Liver (tissue), 8 donors: ENCODE measurements at regions not wholly inside any gene's neighbourhood (a gene's known extent, or its start where the extent isn't known, plus 50 kb on each side); places are given as distances from the start of the nearest gene placed in this dataset.

ENCODE experiments used
- DNase-seq: peaks from one replicate; pipeline ENCODE4 v3.0.0-alpha.2; 2017; ENCODE audit warnings: low spot score
- H3K27ac ChIP-seq, 2 donors: one replicate each; pipeline ENCODE4 v1.7.0; 2013; ENCODE audit warnings: inconsistent platforms in 2 of 2, low read length in 2 of 2, control low read depth in 1 of 2, low read depth in 1 of 2, mild to moderate bottlenecking in 1 of 2
- H3K27me3 ChIP-seq, 4 donors: one replicate each; pipeline versions ENCODE4 v1.6.1 to v1.7.0; 2013; ENCODE audit warnings: low read length in 3 of 4, inconsistent platforms in 1 of 4, mild to moderate bottlenecking in 1 of 4, moderate library complexity in 1 of 4; ENCODE audit not compliant: control insufficient read depth in 4 of 4, insufficient read depth in 4 of 4
- H3K36me3 ChIP-seq, 4 donors: one replicate each; pipeline versions ENCODE4 v1.6.1 to v1.7.0; 2013; ENCODE audit warnings: low read length in 3 of 4, mild to moderate bottlenecking in 3 of 4, low read depth in 1 of 4, moderate library complexity in 1 of 4; ENCODE audit not compliant: control insufficient read depth in 4 of 4, insufficient read depth in 3 of 4
- H3K4me1 ChIP-seq, 4 donors: one replicate each; pipeline versions ENCODE4 v1.6.1 to v1.7.0; 2013; ENCODE audit warnings: low read length in 3 of 4, mild to moderate bottlenecking in 3 of 4, moderate library complexity in 1 of 4; ENCODE audit not compliant: control insufficient read depth in 4 of 4, insufficient read depth in 4 of 4
- H3K4me3 ChIP-seq, 3 donors: one replicate each; pipeline versions ENCODE4 v1.6.1 to v1.7.0; 2013; ENCODE audit warnings: low read length in 3 of 3, control low read depth in 1 of 3, low read depth in 1 of 3, mild to moderate bottlenecking in 1 of 3
- H3K9ac ChIP-seq, 2 donors: one replicate each; pipeline ENCODE4 v1.7.0; 2013; ENCODE audit warnings: low read length in 2 of 2, mild to moderate bottlenecking in 2 of 2, moderate library complexity in 2 of 2, control low read depth in 1 of 2, low read depth in 1 of 2
- H3K9me3 ChIP-seq, 4 donors: one replicate each; pipeline versions ENCODE4 v1.6.1 to v1.7.0; 2013; ENCODE audit warnings: low read length in 3 of 4; ENCODE audit not compliant: control insufficient read depth in 4 of 4
- EGR1 ChIP-seq, 2 donors: IDR thresholded peaks; 2 replicates each; pipeline ENCODE4 v1.6.1; 2016 to 2018; ENCODE audit warnings: antibody characterized with exemption in 2 of 2, low read depth in 2 of 2
- FOXA1 ChIP-seq: IDR thresholded peaks from 2 replicates; pipeline ENCODE4 v1.6.1; 2016; ENCODE audit warnings: antibody characterized with exemption
- FOXA2 ChIP-seq: IDR thresholded peaks from 2 replicates; pipeline ENCODE4 v1.6.1; 2016; ENCODE audit warnings: antibody characterized with exemption
- HNF4A ChIP-seq, 2 donors: conservative IDR thresholded peaks; 2 replicates each; pipeline ENCODE4 v1.6.1; 2016; ENCODE audit warnings: antibody characterized with exemption in 2 of 2, mild to moderate bottlenecking in 2 of 2
- HNF4G ChIP-seq: IDR thresholded peaks from 2 replicates; pipeline ENCODE4 v1.6.1; 2016; ENCODE audit warnings: antibody characterized with exemption
- NR2F2 ChIP-seq: IDR thresholded peaks from 2 replicates; pipeline ENCODE4 v1.6.1; 2016; ENCODE audit warnings: antibody characterized with exemption
- RAD21 ChIP-seq, 2 donors: IDR thresholded peaks; 2 replicates each; pipeline ENCODE4 v1.6.1; 2016; ENCODE audit warnings: antibody characterized with exemption in 2 of 2, mild to moderate bottlenecking in 2 of 2
- RXRA ChIP-seq, 2 donors: IDR thresholded peaks; 2 replicates each; pipeline ENCODE4 v1.6.1; 2017 to 2018; ENCODE audit warnings: antibody characterized with exemption in 2 of 2, mild to moderate bottlenecking in 1 of 2
- SP1 ChIP-seq: IDR thresholded peaks from 2 replicates; pipeline ENCODE4 v1.6.1; 2018; ENCODE audit warnings: antibody characterized with exemption, mild to moderate bottlenecking
- TAF1 ChIP-seq: conservative IDR thresholded peaks from 2 replicates; pipeline ENCODE4 v1.6.1; 2016; ENCODE audit warnings: antibody characterized with exemption, mild to moderate bottlenecking
- YY1 ChIP-seq: IDR thresholded peaks from 2 replicates; pipeline ENCODE4 v1.6.1; 2016; ENCODE audit warnings: antibody characterized with exemption, mild to moderate bottlenecking
- WGBS: extraction: QIAGEN DNeasy Blood & Tissue Kit; methylation state at CpG from one replicate; pipeline ENCODE4 v1.1.7; 2013; 5-methylcytosine and 5-hydroxymethylcytosine counted together
- TF ChIP-seq, protein P1 (sequence below): IDR thresholded peaks from 2 replicates; pipeline ENCODE4 v1.6.1; 2016; ENCODE audit warnings: antibody characterized with exemption
- TF ChIP-seq, protein P2 (sequence below): IDR thresholded peaks from 2 replicates; pipeline ENCODE4 v1.6.1; 2016; ENCODE audit warnings: antibody characterized with exemption
- TF ChIP-seq, protein P3 (sequence below): IDR thresholded peaks from 2 replicates; pipeline ENCODE4 v1.6.1; 2016; ENCODE audit warnings: antibody characterized with exemption, mild to moderate bottlenecking
- TF ChIP-seq, protein P4 (sequence below): IDR thresholded peaks from 2 replicates; pipeline ENCODE4 v1.6.1; 2016; ENCODE audit warnings: antibody characterized with exemption
- TF ChIP-seq, protein P5 (sequence below): fragments of 150-350 bp; IDR thresholded peaks from 2 replicates; pipeline ENCODE4 v1.5.1; 2017; ENCODE audit warnings: improper control_type of control experiment, low read depth, low read length; ENCODE audit not compliant: missing input control
- donor health status: healthy.
- donor health status: healthy.
- donor health status: healthy.
- donor health status: healthy.
- donor health status: healthy.

DNA sequence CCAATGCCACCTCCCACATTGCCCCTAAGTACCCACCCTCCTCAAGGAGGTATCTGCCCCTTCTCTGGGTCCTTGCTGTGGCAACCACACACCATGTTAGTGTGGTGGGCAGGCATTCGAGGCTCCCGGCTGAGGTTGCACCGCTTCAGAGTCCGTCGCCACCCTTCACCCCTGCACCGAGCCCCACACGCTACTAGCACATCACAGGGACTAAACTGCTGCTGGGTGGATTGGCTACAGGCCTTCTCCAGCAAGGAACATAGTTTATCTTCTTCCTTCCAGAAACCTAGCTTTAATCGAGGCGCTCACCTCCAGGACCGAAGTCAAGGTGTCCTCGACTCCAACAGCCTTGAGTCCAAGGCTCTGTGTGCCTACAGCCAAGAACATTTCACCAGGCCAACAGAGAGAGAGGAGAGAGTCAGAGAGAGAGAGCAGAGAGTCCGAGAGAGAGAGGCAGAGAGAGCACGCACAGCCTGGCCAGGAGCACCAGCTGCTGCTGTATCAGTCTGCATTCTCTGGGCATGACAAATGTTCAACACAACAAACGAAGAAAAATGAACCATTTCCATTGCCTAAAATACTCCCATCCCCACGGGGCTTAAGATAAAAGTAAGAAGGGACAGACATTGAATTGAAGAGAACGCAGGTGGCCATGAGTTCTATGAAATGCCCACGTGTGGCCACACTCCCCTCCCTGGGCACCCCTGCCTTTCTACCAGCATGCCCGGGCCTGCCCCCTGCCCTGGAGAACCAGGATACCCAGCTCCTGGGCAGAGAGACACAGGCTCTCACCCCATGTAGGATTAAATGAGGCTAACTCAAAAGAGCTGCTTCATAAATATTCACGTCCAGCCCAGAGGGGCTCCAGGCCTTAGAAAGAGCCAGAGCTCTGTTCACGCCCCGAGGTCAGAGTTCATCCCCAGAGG is 94.9 kb downstream of the RBFOX3 start:
- H3K27ac ChIP-seq = no peak overlapping the region
- H3K9me3 ChIP-seq = peaks cover 0 to 9% (median 3%) of the 10 kb centered on the region in 4 donors
- H3K36me3 ChIP-seq = no peaks in the 10 kb centered on the region
- H3K27me3 ChIP-seq = peaks cover 0 to 3% (median 0%) of the 10 kb centered on the region in 4 donors
- 70% methylated on average over 21 of the region's 21 CpGs for WGBS
- H3K4me1 ChIP-seq = no peaks in the 10 kb centered on the region
- H3K4me3 ChIP-seq = no peak overlapping the region
- H3K9ac ChIP-seq = no peak overlapping the region
- DNase-seq = no peak
- TF ChIP-seq HNF4G = no peak
- TF ChIP-seq, protein P1, sequence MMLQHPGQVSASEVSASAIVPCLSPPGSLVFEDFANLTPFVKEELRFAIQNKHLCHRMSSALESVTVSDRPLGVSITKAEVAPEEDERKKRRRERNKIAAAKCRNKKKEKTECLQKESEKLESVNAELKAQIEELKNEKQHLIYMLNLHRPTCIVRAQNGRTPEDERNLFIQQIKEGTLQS = no peak
- TF ChIP-seq RAD21 (IDR thresholded peaks at IDR 0.05) = no peak
- no peak for TF ChIP-seq EGR1 (IDR thresholded peaks at IDR 0.05; ENCODE audit: low read depth in 2 of 2)
- TF ChIP-seq, protein P2, sequence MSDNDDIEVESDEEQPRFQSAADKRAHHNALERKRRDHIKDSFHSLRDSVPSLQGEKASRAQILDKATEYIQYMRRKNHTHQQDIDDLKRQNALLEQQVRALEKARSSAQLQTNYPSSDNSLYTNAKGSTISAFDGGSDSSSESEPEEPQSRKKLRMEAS = no peak
- no peak for TF ChIP-seq FOXA1
- TF ChIP-seq, protein P3, sequence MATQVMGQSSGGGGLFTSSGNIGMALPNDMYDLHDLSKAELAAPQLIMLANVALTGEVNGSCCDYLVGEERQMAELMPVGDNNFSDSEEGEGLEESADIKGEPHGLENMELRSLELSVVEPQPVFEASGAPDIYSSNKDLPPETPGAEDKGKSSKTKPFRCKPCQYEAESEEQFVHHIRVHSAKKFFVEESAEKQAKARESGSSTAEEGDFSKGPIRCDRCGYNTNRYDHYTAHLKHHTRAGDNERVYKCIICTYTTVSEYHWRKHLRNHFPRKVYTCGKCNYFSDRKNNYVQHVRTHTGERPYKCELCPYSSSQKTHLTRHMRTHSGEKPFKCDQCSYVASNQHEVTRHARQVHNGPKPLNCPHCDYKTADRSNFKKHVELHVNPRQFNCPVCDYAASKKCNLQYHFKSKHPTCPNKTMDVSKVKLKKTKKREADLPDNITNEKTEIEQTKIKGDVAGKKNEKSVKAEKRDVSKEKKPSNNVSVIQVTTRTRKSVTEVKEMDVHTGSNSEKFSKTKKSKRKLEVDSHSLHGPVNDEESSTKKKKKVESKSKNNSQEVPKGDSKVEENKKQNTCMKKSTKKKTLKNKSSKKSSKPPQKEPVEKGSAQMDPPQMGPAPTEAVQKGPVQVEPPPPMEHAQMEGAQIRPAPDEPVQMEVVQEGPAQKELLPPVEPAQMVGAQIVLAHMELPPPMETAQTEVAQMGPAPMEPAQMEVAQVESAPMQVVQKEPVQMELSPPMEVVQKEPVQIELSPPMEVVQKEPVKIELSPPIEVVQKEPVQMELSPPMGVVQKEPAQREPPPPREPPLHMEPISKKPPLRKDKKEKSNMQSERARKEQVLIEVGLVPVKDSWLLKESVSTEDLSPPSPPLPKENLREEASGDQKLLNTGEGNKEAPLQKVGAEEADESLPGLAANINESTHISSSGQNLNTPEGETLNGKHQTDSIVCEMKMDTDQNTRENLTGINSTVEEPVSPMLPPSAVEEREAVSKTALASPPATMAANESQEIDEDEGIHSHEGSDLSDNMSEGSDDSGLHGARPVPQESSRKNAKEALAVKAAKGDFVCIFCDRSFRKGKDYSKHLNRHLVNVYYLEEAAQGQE = no peak
- TF ChIP-seq, protein P4, sequence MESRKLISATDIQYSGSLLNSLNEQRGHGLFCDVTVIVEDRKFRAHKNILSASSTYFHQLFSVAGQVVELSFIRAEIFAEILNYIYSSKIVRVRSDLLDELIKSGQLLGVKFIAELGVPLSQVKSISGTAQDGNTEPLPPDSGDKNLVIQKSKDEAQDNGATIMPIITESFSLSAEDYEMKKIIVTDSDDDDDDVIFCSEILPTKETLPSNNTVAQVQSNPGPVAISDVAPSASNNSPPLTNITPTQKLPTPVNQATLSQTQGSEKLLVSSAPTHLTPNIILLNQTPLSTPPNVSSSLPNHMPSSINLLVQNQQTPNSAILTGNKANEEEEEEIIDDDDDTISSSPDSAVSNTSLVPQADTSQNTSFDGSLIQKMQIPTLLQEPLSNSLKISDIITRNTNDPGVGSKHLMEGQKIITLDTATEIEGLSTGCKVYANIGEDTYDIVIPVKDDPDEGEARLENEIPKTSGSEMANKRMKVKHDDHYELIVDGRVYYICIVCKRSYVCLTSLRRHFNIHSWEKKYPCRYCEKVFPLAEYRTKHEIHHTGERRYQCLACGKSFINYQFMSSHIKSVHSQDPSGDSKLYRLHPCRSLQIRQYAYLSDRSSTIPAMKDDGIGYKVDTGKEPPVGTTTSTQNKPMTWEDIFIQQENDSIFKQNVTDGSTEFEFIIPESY = no peak
- TF ChIP-seq NR2F2 = no peak

DNA sequence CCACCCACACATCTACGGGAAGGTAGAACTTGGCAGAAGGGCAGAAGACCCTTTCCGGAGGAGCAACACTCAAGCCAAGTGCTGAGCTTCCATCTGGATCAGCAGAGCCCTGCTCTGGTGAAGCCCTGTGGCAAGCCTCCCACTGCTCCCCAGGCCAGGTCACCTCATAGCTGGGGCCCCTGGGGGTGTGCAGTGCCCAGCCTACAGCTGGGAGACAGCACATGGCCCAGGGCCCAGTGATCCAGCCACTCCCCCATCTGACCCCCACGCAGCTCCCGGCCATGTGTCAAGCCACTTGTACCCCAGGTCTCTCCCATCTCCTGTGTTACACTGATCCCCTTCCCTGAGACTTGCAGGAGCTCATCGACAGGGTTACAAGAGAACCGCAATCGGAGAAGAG is 95.7 kb downstream of the RBFOX3 start:
- DNase-seq = no peak
- 86% methylated on average over 7 of the region's 7 CpGs for WGBS
- peaks cover 0 to 9% (median 3%) of the 10 kb centered on the region in 4 donors for H3K9me3 ChIP-seq
- H3K36me3 ChIP-seq = no peaks in the 10 kb centered on the region
- no peak overlapping the region for H3K9ac ChIP-seq
- no peak overlapping the region for H3K27ac ChIP-seq
- peaks cover 0 to 3% (median 0%) of the 10 kb centered on the region in 4 donors for H3K27me3 ChIP-seq
- H3K4me3 ChIP-seq = no peak overlapping the region
- H3K4me1 ChIP-seq = no peaks in the 10 kb centered on the region
- no peak for TF ChIP-seq RXRA (IDR thresholded peaks at IDR 0.05)
- TF ChIP-seq, protein P1 = no peak
- TF ChIP-seq NR2F2 = no peak
- no peak for TF ChIP-seq SP1
- no peak for TF ChIP-seq FOXA1
- TF ChIP-seq, protein P4 = no peak
- TF ChIP-seq TAF1 = no peak
- TF ChIP-seq FOXA2 = no peak
- TF ChIP-seq HNF4A (conservative IDR thresholded peaks at IDR 0.05) = no peak
- TF ChIP-seq, protein P5, sequence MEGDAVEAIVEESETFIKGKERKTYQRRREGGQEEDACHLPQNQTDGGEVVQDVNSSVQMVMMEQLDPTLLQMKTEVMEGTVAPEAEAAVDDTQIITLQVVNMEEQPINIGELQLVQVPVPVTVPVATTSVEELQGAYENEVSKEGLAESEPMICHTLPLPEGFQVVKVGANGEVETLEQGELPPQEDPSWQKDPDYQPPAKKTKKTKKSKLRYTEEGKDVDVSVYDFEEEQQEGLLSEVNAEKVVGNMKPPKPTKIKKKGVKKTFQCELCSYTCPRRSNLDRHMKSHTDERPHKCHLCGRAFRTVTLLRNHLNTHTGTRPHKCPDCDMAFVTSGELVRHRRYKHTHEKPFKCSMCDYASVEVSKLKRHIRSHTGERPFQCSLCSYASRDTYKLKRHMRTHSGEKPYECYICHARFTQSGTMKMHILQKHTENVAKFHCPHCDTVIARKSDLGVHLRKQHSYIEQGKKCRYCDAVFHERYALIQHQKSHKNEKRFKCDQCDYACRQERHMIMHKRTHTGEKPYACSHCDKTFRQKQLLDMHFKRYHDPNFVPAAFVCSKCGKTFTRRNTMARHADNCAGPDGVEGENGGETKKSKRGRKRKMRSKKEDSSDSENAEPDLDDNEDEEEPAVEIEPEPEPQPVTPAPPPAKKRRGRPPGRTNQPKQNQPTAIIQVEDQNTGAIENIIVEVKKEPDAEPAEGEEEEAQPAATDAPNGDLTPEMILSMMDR = no peak
- TF ChIP-seq HNF4G = no peak
- TF ChIP-seq YY1 = no peak
- no peak for TF ChIP-seq RAD21 (IDR thresholded peaks at IDR 0.05)
- TF ChIP-seq, protein P2 = no peak
